D721Med (cell line): ENCODE measurements at regions not wholly inside any gene's neighbourhood (a gene's known extent, or its start where the extent isn't known, plus 50 kb on each side); places are given as distances from the start of the nearest gene placed in this dataset.
A peak's percentile ranks its signal among the peaks of the same experiment; 100 is the strongest.
"Not testable (repeated sequence)": the region's sequence is repeated elsewhere in the genome, so short reads cannot be mapped to it uniquely, and the experiment has no call there.

ENCODE experiments used
- DNase-seq: peaks from one replicate; pipeline ENCODE4 v3.0.0; 2011; ENCODE audit warnings: low spot score; ENCODE audit not compliant: insufficient read length
- FAIRE-seq: peaks from 2 replicates; lab custom pipeline; 2011; peaks lifted over from hg19 to GRCh38; lab: Jason Lieb, UNC
- CTCF ChIP-seq: IDR thresholded peaks from 2 replicates; pipeline ENCODE4 v1.5.1; 2012; ENCODE audit warnings: mild to moderate bottlenecking, control low read depth; ENCODE audit not compliant: insufficient read depth; ENCODE audit errors: missing control alignments

GRCh38 chr14:58981840-58982239 is 206.6 kb upstream of the DAAM1 start:
- DNase-seq: no peak
- no peak for FAIRE-seq
- TF ChIP-seq CTCF: no peak

- no peak for DNase-seq
- no peak for TF ChIP-seq CTCF
- no peak for FAIRE-seq
These were observed 202.7 kb upstream of the DAAM1 start for GRCh38 chr14:58985786-58986185.

- DNase-seq (no peak), FAIRE-seq (no peak)
- TF ChIP-seq CTCF: no peak
These were observed 200.9 kb upstream of the DAAM1 start for GRCh38 chr14:58987591-58987990.

GRCh38 chr14:58992935-58993334 is 195.5 kb upstream of the DAAM1 start:
- DNase-seq: no peak
- FAIRE-seq: peak; percentile 16
- no peak for TF ChIP-seq CTCF

GRCh38 chr14:58994130-58994529 is 194.3 kb upstream of the DAAM1 start:
- DNase-seq (no peak), FAIRE-seq (no peak)
- TF ChIP-seq CTCF: no peak

GRCh38 chr14:59004012-59004411 is 184.5 kb upstream of the DAAM1 start:
- no peak for TF ChIP-seq CTCF
- FAIRE-seq (no peak), DNase-seq (no peak)

- not testable (repeated sequence) for FAIRE-seq
These were observed 182.3 kb upstream of the DAAM1 start for GRCh38 chr14:59006179-59006578.

GRCh38 chr14:59009967-59010366 is 178.5 kb upstream of the DAAM1 start:
- FAIRE-seq: no peak
- DNase-seq: no peak
- TF ChIP-seq CTCF: no peak

More at GRCh38 chr14:59006179-59006578, 182.3 kb upstream of the DAAM1 start:
- not testable (repeated sequence) for DNase-seq
